ENCODE measurements at regions not wholly inside any gene's neighbourhood (a gene's known extent, or its start where the extent isn't known, plus 50 kb on each side); places are given as distances from the start of the nearest gene placed in this dataset.

GRCh38 chr16:61403386-61403785, 632.9 kb downstream of the CDH8 start:
- Histone ChIP-seq H3K27me3 (ENCODE audit: insufficient read depth, low read depth, low read length) (no peaks in the 10 kb centered on the region), H2AFZ (ENCODE audit: low read depth, low read length) (no peak overlapping the region), H3K9me3 (ENCODE audit: low read length) (no peaks in the 10 kb centered on the region), H3K4me2 (ENCODE audit: low read length) (no peak overlapping the region), H3K27ac (ENCODE audit: low read length) (no peak overlapping the region), H3F3A (ENCODE audit: insufficient read depth, low read length, poor library complexity, severe bottlenecking) (no peaks in the 10 kb centered on the region), H3K4me3 (ENCODE audit: low read length) (no peak overlapping the region), H3K9me2 (ENCODE audit: insufficient read depth, low read length) (no peaks in the 10 kb centered on the region), H3K79me2 (replicated peaks; ENCODE audit: insufficient read depth, low read length) (no peaks in the 10 kb centered on the region), H4K20me1 (ENCODE audit: insufficient read depth) (no peaks in the 10 kb centered on the region), H3K9ac (ENCODE audit: low read length) (no peak overlapping the region), H3K36me3 (ENCODE audit: insufficient read depth, low read length) (no peaks in the 10 kb centered on the region)
- TF ChIP-seq CTCF (IDR thresholded peaks at IDR 0.05; ENCODE audit: poor library complexity, severe bottlenecking) (no peak), TAF1 (IDR thresholded peaks at IDR 0.05; ENCODE audit: low read depth) (no peak), EP300 (conservative IDR thresholded peaks at IDR 0.05; ENCODE audit: poor library complexity, severe bottlenecking) (no peak), MXI1 (conservative IDR thresholded peaks at IDR 0.05; ENCODE audit: poor library complexity, severe bottlenecking) (no peak), POLR2AphosphoS5 (IDR thresholded peaks at IDR 0.05) (no peak), EZH2 (IDR thresholded peaks at IDR 0.05; ENCODE audit: borderline replicate concordance, insufficient read depth, low read length, poor library complexity, severe bottlenecking) (no peak), REST (IDR thresholded peaks at IDR 0.05; ENCODE audit: borderline replicate concordance) (no peak), RAD21 (conservative IDR thresholded peaks at IDR 0.05) (no peak), SMC3 (conservative IDR thresholded peaks at IDR 0.05; ENCODE audit: poor library complexity) (no peak)

- no peak for TF ChIP-seq SMC3 (conservative IDR thresholded peaks at IDR 0.05; ENCODE audit: poor library complexity)
- TF ChIP-seq EP300 (conservative IDR thresholded peaks at IDR 0.05; ENCODE audit: poor library complexity, severe bottlenecking): peak; percentile 52
- TF ChIP-seq POLR2AphosphoS5 (IDR thresholded peaks at IDR 0.05): peak; percentile 69
- Histone ChIP-seq H3K27me3 (ENCODE audit: insufficient read depth, low read depth, low read length) (no peaks in the 10 kb centered on the region), H4K20me1 (ENCODE audit: insufficient read depth) (no peaks in the 10 kb centered on the region), H3K36me3 (ENCODE audit: insufficient read depth, low read length) (no peaks in the 10 kb centered on the region), H3K9ac (ENCODE audit: low read length) (no peak overlapping the region), H2AFZ (ENCODE audit: low read depth, low read length) (no peak overlapping the region), H3K27ac (ENCODE audit: low read length) (no peak overlapping the region), H3K79me2 (replicated peaks; ENCODE audit: insufficient read depth, low read length) (no peaks in the 10 kb centered on the region), H3F3A (ENCODE audit: insufficient read depth, low read length, poor library complexity, severe bottlenecking) (no peaks in the 10 kb centered on the region), H3K4me2 (ENCODE audit: low read length) (no peak overlapping the region), H3K9me2 (ENCODE audit: insufficient read depth, low read length) (no peaks in the 10 kb centered on the region), H3K4me3 (ENCODE audit: low read length) (no peak overlapping the region), H3K9me3 (ENCODE audit: low read length) (no peaks in the 10 kb centered on the region)
Observed at GRCh38 chr16:61391896-61392295, 644.3 kb downstream of the CDH8 start.

All from neural cell (in vitro differentiated cells).